IMR-90 (cell line): ENCODE measurements at regions not wholly inside any gene's neighbourhood (a gene's known extent, or its start where the extent isn't known, plus 50 kb on each side); places are given as distances from the start of the nearest gene placed in this dataset.

ENCODE experiments used
- CEBPB ChIP-seq: IDR thresholded peaks from 2 replicates; pipeline ENCODE4 v1.6.1; 2012; ENCODE audit warnings: low read depth, low read length, improper control_type of control experiment
- CHD1 ChIP-seq: IDR thresholded peaks from 2 replicates; pipeline ENCODE4 v1.6.1; 2012; ENCODE audit warnings: low read depth, low read length, improper control_type of control experiment
- CTCF ChIP-seq: conservative IDR thresholded peaks from 2 replicates; pipeline ENCODE4 v1.5.1; 2012; ENCODE audit warnings: mild to moderate bottlenecking, low read depth, low read length, improper control_type of control experiment
- MAZ ChIP-seq: IDR thresholded peaks from 2 replicates; pipeline ENCODE4 v1.6.1; 2012; ENCODE audit warnings: low read depth, mild to moderate bottlenecking, low read length, improper control_type of control experiment, moderate library complexity, borderline replicate concordance
- MXI1 ChIP-seq: IDR thresholded peaks from 2 replicates; pipeline ENCODE4 v1.6.1; 2012; ENCODE audit warnings: low read depth, mild to moderate bottlenecking, low read length, moderate library complexity, borderline replicate concordance
- NFE2L2 ChIP-seq: fragments of 150-350 bp; IDR thresholded peaks from 2 replicates; pipeline ENCODE4 v1.6.1; 2016; ENCODE audit warnings: low read depth, mild to moderate bottlenecking, low read length
- POLR2A ChIP-seq: IDR thresholded peaks from 2 replicates; pipeline ENCODE4 v1.6.1; 2012; ENCODE audit warnings: mild to moderate bottlenecking, low read depth, low read length
- RAD21 ChIP-seq: IDR thresholded peaks from 2 replicates; pipeline ENCODE4 v1.6.1; 2012; ENCODE audit warnings: low read length, improper control_type of control experiment
- RFX5 ChIP-seq: IDR thresholded peaks from 2 replicates; pipeline ENCODE4 v1.8.0; 2012; ENCODE audit warnings: low read depth, mild to moderate bottlenecking, low read length, moderate library complexity

GRCh38 chr12:91954326-91954725 is 191.3 kb downstream of the BTG1 start:
- no peak for TF ChIP-seq NFE2L2
- no peak for TF ChIP-seq CTCF
- TF ChIP-seq POLR2A, result no peak
- TF ChIP-seq RAD21, result no peak
- TF ChIP-seq MXI1, result no peak
- TF ChIP-seq RFX5, result no peak
- no peak for TF ChIP-seq CHD1
- no peak for TF ChIP-seq CEBPB
- TF ChIP-seq MAZ, result no peak
